ENCODE measurements at regions not wholly inside any gene's neighbourhood (a gene's known extent, or its start where the extent isn't known, plus 50 kb on each side); places are given as distances from the start of the nearest gene placed in this dataset.

DNA sequence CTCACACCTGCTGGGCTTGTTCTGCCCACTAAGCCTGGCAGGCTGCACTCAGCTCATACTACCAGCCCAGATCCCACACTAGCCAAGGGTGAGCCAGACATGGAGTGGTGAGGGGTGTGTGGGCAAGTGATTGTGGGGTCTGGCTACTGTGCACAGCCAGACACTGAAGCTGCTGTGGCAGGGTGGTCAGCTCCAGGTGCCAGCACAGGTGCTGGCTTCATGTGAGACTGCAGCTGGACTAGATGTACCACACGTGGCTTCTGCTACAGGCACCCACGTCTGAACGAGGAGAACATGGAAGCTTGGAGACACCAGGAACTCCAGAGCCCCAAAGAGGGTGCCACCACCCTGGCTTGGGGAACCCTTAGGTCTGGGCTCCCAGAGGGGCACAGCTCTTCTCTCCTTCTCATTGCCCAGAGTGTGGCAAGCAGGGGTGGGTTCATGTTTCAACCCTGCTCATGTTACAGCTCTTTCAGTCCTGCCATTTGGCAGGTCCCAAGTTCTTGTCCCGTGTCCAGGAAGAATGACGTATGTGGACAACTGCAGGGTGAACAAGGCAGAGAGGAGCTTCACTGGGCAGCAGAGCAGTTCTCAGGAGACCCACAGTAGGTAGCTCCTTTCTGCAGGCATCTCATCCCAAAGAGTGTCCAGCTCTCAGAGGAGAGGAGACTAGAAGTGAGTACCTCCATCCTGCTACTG, 1624.2 kb upstream of the TMEFF2 start:
- POLR2A ChIA-PET: no interaction called here
- no peak for DNase-seq (ENCODE audit: low spot score)
- CTCF ChIA-PET: no interaction called here
- no peak for ATAC-seq
- TF ChIP-seq ETV6 (CRISPR knock-in tag; IDR thresholded peaks at IDR 0.05) (no peak), MXD4 (CRISPR knock-in tag; IDR thresholded peaks at IDR 0.05; ENCODE audit: borderline replicate concordance) (no peak), FOXJ3 (CRISPR knock-in tag; IDR thresholded peaks at IDR 0.05; ENCODE audit: borderline replicate concordance) (no peak), RORB (CRISPR knock-in tag; IDR thresholded peaks at IDR 0.05) (no peak), IRF2 (CRISPR knock-in tag; IDR thresholded peaks at IDR 0.05; ENCODE audit: borderline replicate concordance, low read depth) (no peak), SP1 (CRISPR knock-in tag; conservative IDR thresholded peaks at IDR 0.05) (no peak), ZNF416 (CRISPR knock-in tag; IDR thresholded peaks at IDR 0.05) (no peak), NR3C1 (CRISPR knock-in tag; conservative IDR thresholded peaks at IDR 0.05; ENCODE audit: low read depth) (no peak), ZNF232 (CRISPR knock-in tag; IDR thresholded peaks at IDR 0.05) (no peak), EMX1 (CRISPR knock-in tag; IDR thresholded peaks at IDR 0.05) (no peak), NFE2L1 (CRISPR knock-in tag; IDR thresholded peaks at IDR 0.05) (no peak), TCF7 (CRISPR knock-in tag; IDR thresholded peaks at IDR 0.05; ENCODE audit: low read depth) (no peak)
- TF ChIP-seq, protein P1, sequence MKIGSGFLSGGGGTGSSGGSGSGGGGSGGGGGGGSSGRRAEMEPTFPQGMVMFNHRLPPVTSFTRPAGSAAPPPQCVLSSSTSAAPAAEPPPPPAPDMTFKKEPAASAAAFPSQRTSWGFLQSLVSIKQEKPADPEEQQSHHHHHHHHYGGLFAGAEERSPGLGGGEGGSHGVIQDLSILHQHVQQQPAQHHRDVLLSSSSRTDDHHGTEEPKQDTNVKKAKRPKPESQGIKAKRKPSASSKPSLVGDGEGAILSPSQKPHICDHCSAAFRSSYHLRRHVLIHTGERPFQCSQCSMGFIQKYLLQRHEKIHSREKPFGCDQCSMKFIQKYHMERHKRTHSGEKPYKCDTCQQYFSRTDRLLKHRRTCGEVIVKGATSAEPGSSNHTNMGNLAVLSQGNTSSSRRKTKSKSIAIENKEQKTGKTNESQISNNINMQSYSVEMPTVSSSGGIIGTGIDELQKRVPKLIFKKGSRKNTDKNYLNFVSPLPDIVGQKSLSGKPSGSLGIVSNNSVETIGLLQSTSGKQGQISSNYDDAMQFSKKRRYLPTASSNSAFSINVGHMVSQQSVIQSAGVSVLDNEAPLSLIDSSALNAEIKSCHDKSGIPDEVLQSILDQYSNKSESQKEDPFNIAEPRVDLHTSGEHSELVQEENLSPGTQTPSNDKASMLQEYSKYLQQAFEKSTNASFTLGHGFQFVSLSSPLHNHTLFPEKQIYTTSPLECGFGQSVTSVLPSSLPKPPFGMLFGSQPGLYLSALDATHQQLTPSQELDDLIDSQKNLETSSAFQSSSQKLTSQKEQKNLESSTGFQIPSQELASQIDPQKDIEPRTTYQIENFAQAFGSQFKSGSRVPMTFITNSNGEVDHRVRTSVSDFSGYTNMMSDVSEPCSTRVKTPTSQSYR (CRISPR knock-in tag; IDR thresholded peaks at IDR 0.05): no peak
- TF ChIP-seq, protein P2, sequence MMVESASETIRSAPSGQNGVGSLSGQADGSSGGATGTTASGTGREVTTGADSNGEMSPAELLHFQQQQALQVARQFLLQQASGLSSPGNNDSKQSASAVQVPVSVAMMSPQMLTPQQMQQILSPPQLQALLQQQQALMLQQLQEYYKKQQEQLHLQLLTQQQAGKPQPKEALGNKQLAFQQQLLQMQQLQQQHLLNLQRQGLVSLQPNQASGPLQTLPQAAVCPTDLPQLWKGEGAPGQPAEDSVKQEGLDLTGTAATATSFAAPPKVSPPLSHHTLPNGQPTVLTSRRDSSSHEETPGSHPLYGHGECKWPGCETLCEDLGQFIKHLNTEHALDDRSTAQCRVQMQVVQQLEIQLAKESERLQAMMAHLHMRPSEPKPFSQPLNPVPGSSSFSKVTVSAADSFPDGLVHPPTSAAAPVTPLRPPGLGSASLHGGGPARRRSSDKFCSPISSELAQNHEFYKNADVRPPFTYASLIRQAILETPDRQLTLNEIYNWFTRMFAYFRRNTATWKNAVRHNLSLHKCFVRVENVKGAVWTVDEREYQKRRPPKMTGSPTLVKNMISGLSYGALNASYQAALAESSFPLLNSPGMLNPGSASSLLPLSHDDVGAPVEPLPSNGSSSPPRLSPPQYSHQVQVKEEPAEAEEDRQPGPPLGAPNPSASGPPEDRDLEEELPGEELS (CRISPR knock-in tag; IDR thresholded peaks at IDR 0.05): no peak
- TF ChIP-seq, protein P3, sequence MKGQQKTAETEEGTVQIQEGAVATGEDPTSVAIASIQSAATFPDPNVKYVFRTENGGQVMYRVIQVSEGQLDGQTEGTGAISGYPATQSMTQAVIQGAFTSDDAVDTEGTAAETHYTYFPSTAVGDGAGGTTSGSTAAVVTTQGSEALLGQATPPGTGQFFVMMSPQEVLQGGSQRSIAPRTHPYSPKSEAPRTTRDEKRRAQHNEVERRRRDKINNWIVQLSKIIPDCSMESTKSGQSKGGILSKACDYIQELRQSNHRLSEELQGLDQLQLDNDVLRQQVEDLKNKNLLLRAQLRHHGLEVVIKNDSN (CRISPR knock-in tag; IDR thresholded peaks at IDR 0.05): no peak
- TF ChIP-seq, protein P4, sequence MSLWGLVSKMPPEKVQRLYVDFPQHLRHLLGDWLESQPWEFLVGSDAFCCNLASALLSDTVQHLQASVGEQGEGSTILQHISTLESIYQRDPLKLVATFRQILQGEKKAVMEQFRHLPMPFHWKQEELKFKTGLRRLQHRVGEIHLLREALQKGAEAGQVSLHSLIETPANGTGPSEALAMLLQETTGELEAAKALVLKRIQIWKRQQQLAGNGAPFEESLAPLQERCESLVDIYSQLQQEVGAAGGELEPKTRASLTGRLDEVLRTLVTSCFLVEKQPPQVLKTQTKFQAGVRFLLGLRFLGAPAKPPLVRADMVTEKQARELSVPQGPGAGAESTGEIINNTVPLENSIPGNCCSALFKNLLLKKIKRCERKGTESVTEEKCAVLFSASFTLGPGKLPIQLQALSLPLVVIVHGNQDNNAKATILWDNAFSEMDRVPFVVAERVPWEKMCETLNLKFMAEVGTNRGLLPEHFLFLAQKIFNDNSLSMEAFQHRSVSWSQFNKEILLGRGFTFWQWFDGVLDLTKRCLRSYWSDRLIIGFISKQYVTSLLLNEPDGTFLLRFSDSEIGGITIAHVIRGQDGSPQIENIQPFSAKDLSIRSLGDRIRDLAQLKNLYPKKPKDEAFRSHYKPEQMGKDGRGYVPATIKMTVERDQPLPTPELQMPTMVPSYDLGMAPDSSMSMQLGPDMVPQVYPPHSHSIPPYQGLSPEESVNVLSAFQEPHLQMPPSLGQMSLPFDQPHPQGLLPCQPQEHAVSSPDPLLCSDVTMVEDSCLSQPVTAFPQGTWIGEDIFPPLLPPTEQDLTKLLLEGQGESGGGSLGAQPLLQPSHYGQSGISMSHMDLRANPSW (CRISPR knock-in tag; conservative IDR thresholded peaks at IDR 0.05; ENCODE audit: low read depth): no peak
- TF ChIP-seq, protein P5, sequence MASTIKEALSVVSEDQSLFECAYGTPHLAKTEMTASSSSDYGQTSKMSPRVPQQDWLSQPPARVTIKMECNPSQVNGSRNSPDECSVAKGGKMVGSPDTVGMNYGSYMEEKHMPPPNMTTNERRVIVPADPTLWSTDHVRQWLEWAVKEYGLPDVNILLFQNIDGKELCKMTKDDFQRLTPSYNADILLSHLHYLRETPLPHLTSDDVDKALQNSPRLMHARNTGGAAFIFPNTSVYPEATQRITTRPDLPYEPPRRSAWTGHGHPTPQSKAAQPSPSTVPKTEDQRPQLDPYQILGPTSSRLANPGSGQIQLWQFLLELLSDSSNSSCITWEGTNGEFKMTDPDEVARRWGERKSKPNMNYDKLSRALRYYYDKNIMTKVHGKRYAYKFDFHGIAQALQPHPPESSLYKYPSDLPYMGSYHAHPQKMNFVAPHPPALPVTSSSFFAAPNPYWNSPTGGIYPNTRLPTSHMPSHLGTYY (CRISPR knock-in tag; IDR thresholded peaks at IDR 0.05): no peak
- H3K4me1 Mint-ChIP-seq: no peaks in the 10 kb centered on the region
- H3K4me3 Mint-ChIP-seq: no peak overlapping the region
- H3K36me3 Mint-ChIP-seq: peaks cover 10% of the 10 kb centered on the region
- H3K27ac Mint-ChIP-seq: no peak overlapping the region
- H3K9me3 Mint-ChIP-seq: peaks cover 23% of the 10 kb centered on the region
- H3K27me3 Mint-ChIP-seq (ENCODE audit: low read depth): 0 out of 2 replicates have a peak, but pooled peaks cover 2% of the 10 kb centered on the region

Measured in WTC11 (cell line).